CD4-positive, alpha-beta T cell (primary cell): ENCODE measurements at regions not wholly inside any gene's neighbourhood (a gene's known extent, or its start where the extent isn't known, plus 50 kb on each side); places are given as distances from the start of the nearest gene placed in this dataset.
"Not testable (repeated sequence)": the region's sequence is repeated elsewhere in the genome, so short reads cannot be mapped to it uniquely, and the experiment has no call there.

Experiments
- ATAC-seq: fragments of 200-7000 bp; cut with Tn5 transposase; one replicate; pipeline ENCODE4 v1.10.0; 2022; ENCODE audit warnings: mild to moderate bottlenecking; ENCODE audit not compliant: poor library complexity
- CTCF ChIA-PET: fragments of 350-600 bp; sonication (Branson Sonifier 250); formaldehyde crosslinking; loops from one replicate; lab custom pipeline; 2021; ENCODE audit warnings: antibody characterized with exemption, inconsistent platforms; lab: Charles Lee
- POLR2A ChIA-PET: fragments of 350-600 bp; sonication (Branson Sonifier 250); formaldehyde crosslinking; loops from one replicate; lab custom pipeline; 2021; ENCODE audit warnings: antibody characterized with exemption, inconsistent platforms; lab: Charles Lee
- DNase-seq, 14 experiments: peaks; one replicate each; pipeline ENCODE4 v3.0.0-alpha.2; 2013 to 2020; ENCODE audit warnings: mixed read lengths in 2 of 14
- H3K27ac ChIP-seq, 2 donors: one replicate each; pipeline versions ENCODE4 v1.5.1 to v1.7.0; 2013; ENCODE audit warnings: low read length in 2 of 2, low read depth in 1 of 2, mild to moderate bottlenecking in 1 of 2
- H3K27me3 ChIP-seq, 2 experiments: 1 replicate in 1 of 2; 2 replicates in 1 of 2; pipeline versions ENCODE4 v1.6.1 to v1.7.0; 2013; ENCODE audit warnings: low read length in 2 of 2, control low read depth in 1 of 2, mild to moderate bottlenecking in 1 of 2, moderate library complexity in 1 of 2; ENCODE audit not compliant: insufficient read depth in 2 of 2, control insufficient read depth in 1 of 2
- H3K36me3 ChIP-seq: one replicate; pipeline ENCODE4 v1.6.1; 2013; ENCODE audit warnings: low read length, control low read depth; ENCODE audit not compliant: insufficient read depth
- H3K4me1 ChIP-seq: one replicate; pipeline ENCODE4 v1.6.1; 2013; ENCODE audit warnings: low read length, control low read depth; ENCODE audit not compliant: insufficient read depth
- H3K4me3 ChIP-seq: one replicate; pipeline ENCODE4 v1.5.1; 2013; ENCODE audit warnings: mild to moderate bottlenecking, low read length, moderate library complexity
- H3K9me3 ChIP-seq, 2 experiments: 1 replicate in 1 of 2; 2 replicates in 1 of 2; pipeline versions ENCODE4 v1.6.1 to v1.7.0; 2013; ENCODE audit warnings: low read length in 2 of 2, mild to moderate bottlenecking in 2 of 2, control low read depth in 1 of 2, moderate library complexity in 1 of 2; ENCODE audit not compliant: control insufficient read depth in 1 of 2, insufficient read depth in 1 of 2
- H3K27ac Mint-ChIP-seq: one replicate; pipeline ENCODE4 v1.8.0; 2020; ENCODE audit warnings: mixed read lengths
- H3K27me3 Mint-ChIP-seq: one replicate; pipeline ENCODE4 v1.8.0; 2021; ENCODE audit warnings: mixed read lengths
- H3K36me3 Mint-ChIP-seq: one replicate; pipeline ENCODE4 v1.8.0; 2021; ENCODE audit warnings: low read depth, mixed read lengths
- H3K4me1 Mint-ChIP-seq: one replicate; pipeline ENCODE4 v1.8.0; 2021; ENCODE audit warnings: low read depth, mixed read lengths
- H3K4me3 Mint-ChIP-seq: one replicate; pipeline ENCODE4 v1.8.0; 2020; ENCODE audit warnings: mild to moderate bottlenecking, mixed read lengths
- H3K9me3 Mint-ChIP-seq: one replicate; pipeline ENCODE4 v1.8.0; 2020; ENCODE audit warnings: mixed read lengths
- intact Hi-C, 2 experiments: fragments of 100-400 bp; cut with DNase I in 1 of 2; cut with micrococcal nuclease in 1 of 2; formaldehyde crosslinking; loops; one replicate each; pipeline versions ENCODE4 v1.15.1 to v1.9.0; 2023 to 2025; cut with DNase I, micrococcal nuclease

- H3K9me3 ChIP-seq, intact Hi-C loops, ATAC-seq, POLR2A ChIA-PET, H3K4me1 Mint-ChIP-seq, H3K27ac Mint-ChIP-seq, H3K36me3 Mint-ChIP-seq, H3K4me3 Mint-ChIP-seq, H3K27me3 Mint-ChIP-seq, H3K4me1 ChIP-seq, CTCF ChIA-PET, H3K27me3 ChIP-seq, H3K9me3 Mint-ChIP-seq, H3K4me3 ChIP-seq, H3K36me3 ChIP-seq, DNase-seq, H3K27ac ChIP-seq: not testable (repeated sequence)
Measured at GRCh38 chrX:153266140-153266539, 55.4 kb downstream of the PNMA6F start.

GRCh38 chrX:153260468-153260867, 61.1 kb downstream of the PNMA6F start:
- H3K36me3 ChIP-seq, H3K27me3 Mint-ChIP-seq, CTCF ChIA-PET, H3K27ac ChIP-seq, H3K4me3 Mint-ChIP-seq, intact Hi-C loops, DNase-seq, POLR2A ChIA-PET, H3K9me3 ChIP-seq, H3K9me3 Mint-ChIP-seq, H3K27ac Mint-ChIP-seq, H3K36me3 Mint-ChIP-seq, H3K4me1 ChIP-seq, H3K27me3 ChIP-seq, ATAC-seq, H3K4me3 ChIP-seq, H3K4me1 Mint-ChIP-seq: not testable (repeated sequence)

DNA sequence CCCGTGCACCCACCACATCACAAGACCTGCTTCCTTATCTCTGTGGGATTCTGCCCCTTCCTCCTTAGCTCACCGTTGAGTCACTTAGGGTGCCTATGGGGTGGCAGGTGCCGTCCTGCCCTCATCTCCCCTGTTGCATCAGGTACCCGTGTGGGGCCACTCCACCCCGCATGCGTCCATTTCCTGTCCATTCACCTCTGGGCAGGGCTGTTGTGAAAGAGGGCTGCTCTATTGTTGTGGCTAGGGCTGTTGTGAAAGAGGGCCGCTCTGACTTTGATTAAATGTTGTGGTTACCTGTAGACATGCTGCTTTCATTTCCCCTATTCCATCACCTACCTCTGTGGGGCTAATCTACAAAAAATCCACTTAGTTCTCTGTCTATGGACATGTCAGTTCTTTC, 68.3 kb downstream of the PNMA6F start:
- H3K4me1 Mint-ChIP-seq, H3K4me3 ChIP-seq, H3K4me3 Mint-ChIP-seq, H3K4me1 ChIP-seq, intact Hi-C loops, H3K9me3 Mint-ChIP-seq, DNase-seq, CTCF ChIA-PET, ATAC-seq, H3K9me3 ChIP-seq, H3K27ac ChIP-seq, H3K36me3 ChIP-seq, H3K27me3 ChIP-seq, POLR2A ChIA-PET, H3K27ac Mint-ChIP-seq, H3K27me3 Mint-ChIP-seq, H3K36me3 Mint-ChIP-seq: not testable (repeated sequence)

- H3K27ac Mint-ChIP-seq, H3K9me3 Mint-ChIP-seq, H3K9me3 ChIP-seq, H3K4me1 ChIP-seq, CTCF ChIA-PET, H3K4me1 Mint-ChIP-seq, intact Hi-C loops, H3K4me3 Mint-ChIP-seq, H3K27me3 ChIP-seq, POLR2A ChIA-PET, H3K4me3 ChIP-seq, H3K27me3 Mint-ChIP-seq, DNase-seq, ATAC-seq, H3K27ac ChIP-seq, H3K36me3 ChIP-seq, H3K36me3 Mint-ChIP-seq: not testable (repeated sequence)
Measured at GRCh38 chrX:153252378-153253129, 69.0 kb downstream of the PNMA6F start.

GRCh38 chrX:153251952-153252351, 69.6 kb downstream of the PNMA6F start:
- intact Hi-C loops, H3K27me3 ChIP-seq, H3K27ac ChIP-seq, H3K4me1 ChIP-seq, H3K9me3 ChIP-seq, H3K4me1 Mint-ChIP-seq, H3K27me3 Mint-ChIP-seq, H3K4me3 ChIP-seq, H3K9me3 Mint-ChIP-seq, H3K4me3 Mint-ChIP-seq, H3K36me3 Mint-ChIP-seq, CTCF ChIA-PET, H3K27ac Mint-ChIP-seq, POLR2A ChIA-PET, DNase-seq, H3K36me3 ChIP-seq, ATAC-seq: not testable (repeated sequence)

DNA sequence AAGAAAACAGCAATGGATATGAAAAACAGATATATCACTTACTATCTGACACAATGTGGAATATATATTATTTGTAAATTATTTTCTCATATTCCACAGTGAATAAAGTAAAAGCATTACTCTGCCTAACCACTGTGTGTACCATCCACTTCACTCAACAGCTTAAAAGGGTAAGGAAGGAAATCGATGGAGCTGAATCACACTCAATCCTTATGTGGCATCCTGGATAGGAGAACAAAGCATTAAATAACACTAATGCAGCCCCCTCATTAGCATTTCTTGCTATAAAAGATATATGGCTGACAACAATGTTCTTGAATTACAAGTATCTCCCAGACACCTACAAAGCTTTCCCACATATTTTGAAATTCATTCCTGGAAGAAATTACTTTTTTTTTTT, 70.8 kb downstream of the PNMA6F start:
- H3K4me3 Mint-ChIP-seq, H3K4me3 ChIP-seq, POLR2A ChIA-PET, ATAC-seq, H3K27me3 ChIP-seq, H3K9me3 Mint-ChIP-seq, intact Hi-C loops, H3K36me3 Mint-ChIP-seq, H3K27ac ChIP-seq, H3K36me3 ChIP-seq, H3K4me1 Mint-ChIP-seq, H3K4me1 ChIP-seq, H3K9me3 ChIP-seq, DNase-seq, H3K27me3 Mint-ChIP-seq, H3K27ac Mint-ChIP-seq, CTCF ChIA-PET: not testable (repeated sequence)
